H9 (cell line): ENCODE measurements at regions not wholly inside any gene's neighbourhood (a gene's known extent, or its start where the extent isn't known, plus 50 kb on each side); places are given as distances from the start of the nearest gene placed in this dataset.

ENCODE experiments used
- DNase-seq: peaks from one replicate; pipeline ENCODE4 v3.0.0-alpha.2; 2017
- H2AFZ ChIP-seq: one replicate; pipeline ENCODE4 v1.6.1; 2013; ENCODE audit warnings: mild to moderate bottlenecking, low read length, control low read depth, moderate library complexity
- H2AK5ac ChIP-seq: 2 replicates; pipeline ENCODE4 v1.6.1; 2013; ENCODE audit warnings: low read length, control low read depth, mixed read lengths; ENCODE audit not compliant: insufficient read length
- H2BK120ac ChIP-seq: one replicate; pipeline ENCODE4 v1.6.1; 2013; ENCODE audit warnings: low read depth, mild to moderate bottlenecking, low read length, control low read depth, inconsistent platforms; ENCODE audit not compliant: poor library complexity, severe bottlenecking
- H2BK12ac ChIP-seq: 2 replicates; pipeline ENCODE4 v1.6.1; 2013; ENCODE audit warnings: low read length, control low read depth, mixed read lengths, low read depth; ENCODE audit not compliant: insufficient read length
- H2BK15ac ChIP-seq: 2 replicates; pipeline ENCODE4 v1.6.1; 2013; ENCODE audit warnings: low read depth, low read length, control low read depth
- H2BK20ac ChIP-seq: one replicate; pipeline ENCODE4 v1.6.1; 2013; ENCODE audit warnings: low read depth, mild to moderate bottlenecking, low read length, control low read depth, inconsistent platforms; ENCODE audit not compliant: poor library complexity, severe bottlenecking
- H2BK5ac ChIP-seq: 2 replicates; pipeline ENCODE4 v1.6.1; 2013; ENCODE audit warnings: low read length, control low read depth, mixed read lengths; ENCODE audit not compliant: insufficient read length
- H3K14ac ChIP-seq: 2 replicates; pipeline ENCODE4 v1.6.1; 2013; ENCODE audit warnings: low read length, control low read depth; ENCODE audit not compliant: insufficient read depth
- H3K18ac ChIP-seq: 2 replicates; pipeline ENCODE4 v1.6.1; 2013; ENCODE audit warnings: low read depth, mild to moderate bottlenecking, mixed read lengths, low read length, control low read depth; ENCODE audit not compliant: insufficient read length
- H3K23ac ChIP-seq: 2 replicates; pipeline ENCODE4 v1.6.1; 2013; ENCODE audit warnings: low read length, control low read depth, mixed read lengths, low read depth; ENCODE audit not compliant: insufficient read length
- H3K23me2 ChIP-seq: 2 replicates; pipeline ENCODE4 v1.6.1; 2013; ENCODE audit warnings: low read depth, mild to moderate bottlenecking, mixed read lengths, low read length, control low read depth; ENCODE audit not compliant: insufficient read length, poor library complexity, severe bottlenecking
- H3K27ac ChIP-seq: 2 replicates; pipeline ENCODE4 v1.5.1; 2013; ENCODE audit warnings: low read length, control low read depth, mixed read lengths, low read depth; ENCODE audit not compliant: insufficient read length
- H3K27me3 ChIP-seq: 2 replicates; pipeline ENCODE4 v1.6.1; 2013; ENCODE audit warnings: low read length, control low read depth, inconsistent platforms; ENCODE audit not compliant: insufficient read depth
- H3K4ac ChIP-seq: 2 replicates; pipeline ENCODE4 v1.6.1; 2013; ENCODE audit warnings: low read depth, mild to moderate bottlenecking, control low read depth, inconsistent platforms, low read length, moderate library complexity
- H3K4me1 ChIP-seq: 2 replicates; pipeline ENCODE4 v1.6.1; 2013; ENCODE audit warnings: low read length, control low read depth, inconsistent platforms; ENCODE audit not compliant: insufficient read depth
- H3K4me2 ChIP-seq: 2 replicates; pipeline ENCODE4 v1.6.1; 2013; ENCODE audit warnings: low read length, control low read depth, mixed read lengths; ENCODE audit not compliant: insufficient read length, insufficient read depth
- H3K56ac ChIP-seq: 2 replicates; pipeline ENCODE4 v1.6.1; 2013; ENCODE audit warnings: low read depth, mild to moderate bottlenecking, mixed read lengths, low read length, control low read depth; ENCODE audit not compliant: insufficient read length
- H3K79me1 ChIP-seq: 2 replicates; pipeline ENCODE4 v1.6.1; 2013; ENCODE audit warnings: low read depth, mild to moderate bottlenecking, moderate library complexity, low read length, control low read depth, inconsistent platforms; ENCODE audit not compliant: insufficient read depth, poor library complexity, severe bottlenecking
- H3K79me2 ChIP-seq: 2 replicates; pipeline ENCODE4 v1.6.1; 2013; ENCODE audit warnings: low read length, control low read depth, inconsistent platforms; ENCODE audit not compliant: insufficient read depth
- H3K9ac ChIP-seq: 2 replicates; pipeline ENCODE4 v1.6.1; 2013; ENCODE audit warnings: low read length, control low read depth, mixed read lengths; ENCODE audit not compliant: insufficient read length; ENCODE audit errors: extremely low read depth
- H3K9me3 ChIP-seq: one replicate; pipeline ENCODE4 v1.6.1; 2013; ENCODE audit warnings: low read depth, low read length, inconsistent platforms; ENCODE audit not compliant: control insufficient read depth
- H3T11ph ChIP-seq: one replicate; pipeline ENCODE4 v1.6.1; 2013; ENCODE audit warnings: mild to moderate bottlenecking, low read length, control low read depth, inconsistent platforms
- H4K20me1 ChIP-seq: one replicate; pipeline ENCODE4 v1.6.1; 2013; ENCODE audit not compliant: control insufficient read depth, insufficient read length, insufficient read depth
- H4K5ac ChIP-seq: 2 replicates; pipeline ENCODE4 v1.6.1; 2013; ENCODE audit warnings: low read depth, mild to moderate bottlenecking, mixed read lengths, low read length, control low read depth; ENCODE audit not compliant: insufficient read length
- H4K8ac ChIP-seq: replicated peaks from 2 replicates; pipeline ENCODE4 v1.6.1; 2013; ENCODE audit warnings: low read length, control low read depth, mixed read lengths, low read depth; ENCODE audit not compliant: insufficient read length
- H4K91ac ChIP-seq: 2 replicates; pipeline ENCODE4 v1.6.1; 2013; ENCODE audit warnings: low read depth, mild to moderate bottlenecking, moderate library complexity, mixed read lengths, low read length, control low read depth; ENCODE audit not compliant: insufficient read length
- H3K27ac Mint-ChIP-seq, 3 experiments: 2 replicates in 2 of 3; 3 replicates in 1 of 3; pipeline ENCODE4 v1.8.0; 2020 to 2021; ENCODE audit warnings: mixed read lengths in 3 of 3, mild to moderate bottlenecking in 1 of 3, moderate library complexity in 1 of 3
- H3K27me3 Mint-ChIP-seq: 2 replicates; pipeline ENCODE4 v1.8.0; 2021; ENCODE audit warnings: low read depth, mild to moderate bottlenecking, moderate library complexity, mixed read lengths
- H3K36me3 Mint-ChIP-seq, 3 experiments: 2 replicates in 2 of 3; 3 replicates in 1 of 3; pipeline ENCODE4 v1.8.0; 2020 to 2021; ENCODE audit warnings: low read depth in 3 of 3, mixed read lengths in 3 of 3; ENCODE audit not compliant: insufficient read depth in 1 of 3
- H3K4me1 Mint-ChIP-seq, 2 experiments: 2 replicates each; pipeline ENCODE4 v1.8.0; 2020; ENCODE audit warnings: mixed read lengths in 2 of 2
- H3K4me3 Mint-ChIP-seq, 2 experiments: 2 replicates in 1 of 2; 3 replicates in 1 of 2; pipeline ENCODE4 v1.8.0; 2020 to 2021; ENCODE audit warnings: mild to moderate bottlenecking in 2 of 2, mixed read lengths in 2 of 2, moderate library complexity in 1 of 2
- H3K9me3 Mint-ChIP-seq, 2 experiments: 2 replicates in 1 of 2; 3 replicates in 1 of 2; pipeline ENCODE4 v1.8.0; 2020; ENCODE audit warnings: mild to moderate bottlenecking in 2 of 2, mixed read lengths in 2 of 2, moderate library complexity in 1 of 2
- WGBS: extraction: QIAGEN DNeasy Blood & Tissue Kit; methylation state at CpG from one replicate; pipeline ENCODE4 v1.1.7; 2013; ENCODE audit warnings: missing lambda C conversion rate, low lambda C conversion rate, mixed read lengths; ENCODE audit not compliant: insufficient read length; ENCODE audit errors: extremely low coverage; 5-methylcytosine and 5-hydroxymethylcytosine counted together
- TF ChIP-seq, protein P1 (sequence below): fragments of 200-600 bp; sonication (generic); conservative IDR thresholded peaks from 3 replicates; pipeline ENCODE4 v1.8.0; 2021; ENCODE audit warnings: antibody characterized with exemption, mild to moderate bottlenecking

DNA sequence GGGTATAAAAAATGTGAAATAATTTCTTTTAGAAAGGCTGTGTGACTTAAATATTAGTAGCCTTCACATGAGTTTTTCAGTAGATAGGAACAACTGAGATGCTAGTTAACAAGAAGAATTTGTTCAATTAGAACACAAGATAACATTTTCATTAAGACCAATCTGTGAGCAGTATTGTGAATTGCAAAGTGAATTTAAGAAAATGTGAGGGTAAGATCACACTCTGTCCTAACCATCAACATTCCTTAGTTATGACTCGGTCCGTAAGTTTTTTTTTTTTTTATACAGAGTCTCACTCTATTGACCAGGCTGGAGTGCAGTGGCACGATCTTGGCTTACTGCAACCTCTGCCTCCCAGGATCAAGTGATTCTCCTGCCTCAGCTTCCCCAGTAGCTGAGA, 180.2 kb upstream of the EGFLAM start:
- Histone ChIP-seq H3K9me3 (no peaks in the 10 kb centered on the region), H3K14ac (no peak overlapping the region), H3K56ac (no peak overlapping the region), H3K18ac (no peak overlapping the region), H3K79me1 (no peaks in the 10 kb centered on the region), H3K9ac (no peak overlapping the region), H2BK120ac (no peak overlapping the region), H3K79me2 (no peaks in the 10 kb centered on the region), H3K27ac (no peak overlapping the region), H2AFZ (no peak overlapping the region), H3K4me1 (no peaks in the 10 kb centered on the region), H4K91ac (no peak overlapping the region), H3K4me2 (no peak overlapping the region), H3K23ac (no peak overlapping the region), H3T11ph (no peak overlapping the region), H2BK15ac (no peak overlapping the region), H4K8ac (no peak overlapping the region), H2BK5ac (no peak overlapping the region), H2BK20ac (no peak overlapping the region), H2AK5ac (no peak overlapping the region), H4K5ac (no peak overlapping the region), H2BK12ac (no peak overlapping the region), H3K4ac (no peak overlapping the region), H3K27me3 (no peaks in the 10 kb centered on the region), H4K20me1 (no peaks in the 10 kb centered on the region), H3K23me2 (no peaks in the 10 kb centered on the region)
- no peaks in the 10 kb centered on the region for H3K36me3 Mint-ChIP-seq
- H3K27ac Mint-ChIP-seq: no peak overlapping the region
- H3K4me3 Mint-ChIP-seq: no peak overlapping the region
- H3K27me3 Mint-ChIP-seq: no peaks in the 10 kb centered on the region; the same call in none of the 2 replicates
- no CpG with 5 or more reads among the region's 3 CpGs for WGBS
- TF ChIP-seq, protein P1, sequence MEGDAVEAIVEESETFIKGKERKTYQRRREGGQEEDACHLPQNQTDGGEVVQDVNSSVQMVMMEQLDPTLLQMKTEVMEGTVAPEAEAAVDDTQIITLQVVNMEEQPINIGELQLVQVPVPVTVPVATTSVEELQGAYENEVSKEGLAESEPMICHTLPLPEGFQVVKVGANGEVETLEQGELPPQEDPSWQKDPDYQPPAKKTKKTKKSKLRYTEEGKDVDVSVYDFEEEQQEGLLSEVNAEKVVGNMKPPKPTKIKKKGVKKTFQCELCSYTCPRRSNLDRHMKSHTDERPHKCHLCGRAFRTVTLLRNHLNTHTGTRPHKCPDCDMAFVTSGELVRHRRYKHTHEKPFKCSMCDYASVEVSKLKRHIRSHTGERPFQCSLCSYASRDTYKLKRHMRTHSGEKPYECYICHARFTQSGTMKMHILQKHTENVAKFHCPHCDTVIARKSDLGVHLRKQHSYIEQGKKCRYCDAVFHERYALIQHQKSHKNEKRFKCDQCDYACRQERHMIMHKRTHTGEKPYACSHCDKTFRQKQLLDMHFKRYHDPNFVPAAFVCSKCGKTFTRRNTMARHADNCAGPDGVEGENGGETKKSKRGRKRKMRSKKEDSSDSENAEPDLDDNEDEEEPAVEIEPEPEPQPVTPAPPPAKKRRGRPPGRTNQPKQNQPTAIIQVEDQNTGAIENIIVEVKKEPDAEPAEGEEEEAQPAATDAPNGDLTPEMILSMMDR: no peak
- no peak for DNase-seq
- no peaks in the 10 kb centered on the region for H3K4me1 Mint-ChIP-seq
- no peaks in the 10 kb centered on the region for H3K9me3 Mint-ChIP-seq
